ENCODE measurements at regions not wholly inside any gene's neighbourhood (a gene's known extent, or its start where the extent isn't known, plus 50 kb on each side); places are given as distances from the start of the nearest gene placed in this dataset.

DNA sequence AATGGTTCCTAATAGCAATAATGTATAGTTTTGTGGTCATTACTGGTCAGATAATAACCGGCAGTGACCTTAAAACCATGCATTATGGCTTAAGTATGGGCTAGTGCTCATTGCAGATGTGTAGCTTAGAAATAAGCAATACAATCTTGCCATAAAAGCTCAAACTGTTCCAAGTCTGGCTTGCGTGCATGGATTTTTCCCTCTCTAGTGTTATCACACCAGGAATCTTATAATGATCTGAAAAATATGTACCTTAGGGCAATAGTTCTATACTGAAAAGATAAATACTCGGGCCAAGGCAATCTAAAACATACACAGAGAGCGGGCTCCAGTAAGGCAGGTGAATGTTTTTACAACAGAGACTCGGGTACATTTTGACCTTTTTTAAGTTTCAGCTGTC, 157.8 kb downstream of the DHX15 start (continued):
- TF ChIP-seq, protein P1, sequence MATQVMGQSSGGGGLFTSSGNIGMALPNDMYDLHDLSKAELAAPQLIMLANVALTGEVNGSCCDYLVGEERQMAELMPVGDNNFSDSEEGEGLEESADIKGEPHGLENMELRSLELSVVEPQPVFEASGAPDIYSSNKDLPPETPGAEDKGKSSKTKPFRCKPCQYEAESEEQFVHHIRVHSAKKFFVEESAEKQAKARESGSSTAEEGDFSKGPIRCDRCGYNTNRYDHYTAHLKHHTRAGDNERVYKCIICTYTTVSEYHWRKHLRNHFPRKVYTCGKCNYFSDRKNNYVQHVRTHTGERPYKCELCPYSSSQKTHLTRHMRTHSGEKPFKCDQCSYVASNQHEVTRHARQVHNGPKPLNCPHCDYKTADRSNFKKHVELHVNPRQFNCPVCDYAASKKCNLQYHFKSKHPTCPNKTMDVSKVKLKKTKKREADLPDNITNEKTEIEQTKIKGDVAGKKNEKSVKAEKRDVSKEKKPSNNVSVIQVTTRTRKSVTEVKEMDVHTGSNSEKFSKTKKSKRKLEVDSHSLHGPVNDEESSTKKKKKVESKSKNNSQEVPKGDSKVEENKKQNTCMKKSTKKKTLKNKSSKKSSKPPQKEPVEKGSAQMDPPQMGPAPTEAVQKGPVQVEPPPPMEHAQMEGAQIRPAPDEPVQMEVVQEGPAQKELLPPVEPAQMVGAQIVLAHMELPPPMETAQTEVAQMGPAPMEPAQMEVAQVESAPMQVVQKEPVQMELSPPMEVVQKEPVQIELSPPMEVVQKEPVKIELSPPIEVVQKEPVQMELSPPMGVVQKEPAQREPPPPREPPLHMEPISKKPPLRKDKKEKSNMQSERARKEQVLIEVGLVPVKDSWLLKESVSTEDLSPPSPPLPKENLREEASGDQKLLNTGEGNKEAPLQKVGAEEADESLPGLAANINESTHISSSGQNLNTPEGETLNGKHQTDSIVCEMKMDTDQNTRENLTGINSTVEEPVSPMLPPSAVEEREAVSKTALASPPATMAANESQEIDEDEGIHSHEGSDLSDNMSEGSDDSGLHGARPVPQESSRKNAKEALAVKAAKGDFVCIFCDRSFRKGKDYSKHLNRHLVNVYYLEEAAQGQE (IDR thresholded peaks at IDR 0.05; ENCODE audit: borderline replicate concordance) = no peak
- TF ChIP-seq, protein P1 (CRISPR knock-in tag; IDR thresholded peaks at IDR 0.05; ENCODE audit: low read depth) = no peak
- no peak for TF ChIP-seq PHF8 (IDR thresholded peaks at IDR 0.05; ENCODE audit: borderline replicate concordance, low read length)
- TF ChIP-seq MTA1 (IDR thresholded peaks at IDR 0.05; ENCODE audit: borderline replicate concordance) = no peak
